ENCODE measurements at regions not wholly inside any gene's neighbourhood (a gene's known extent, or its start where the extent isn't known, plus 50 kb on each side); places are given as distances from the start of the nearest gene placed in this dataset.

DNA sequence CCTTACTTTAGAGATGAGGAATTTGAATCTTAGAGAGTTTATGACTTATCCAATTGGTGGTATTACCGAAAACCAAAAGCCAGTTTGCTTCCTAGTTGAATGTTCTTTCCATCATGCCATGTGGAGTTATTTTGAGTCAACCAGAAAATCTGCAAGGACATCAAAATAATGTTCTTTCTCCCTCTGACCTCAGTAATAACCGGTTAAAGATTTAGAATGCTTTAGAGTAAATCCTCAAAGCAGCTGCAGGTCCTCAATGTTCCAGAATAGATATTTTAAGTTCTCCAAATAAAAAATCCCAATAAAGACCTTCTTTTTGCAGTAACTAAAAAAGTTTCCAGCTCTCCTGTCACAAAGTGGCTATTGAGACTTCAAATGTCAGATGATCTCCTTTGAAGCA lies 396.6 kb downstream of the ADAMTS20 start:
- TF ChIP-seq, protein P1, sequence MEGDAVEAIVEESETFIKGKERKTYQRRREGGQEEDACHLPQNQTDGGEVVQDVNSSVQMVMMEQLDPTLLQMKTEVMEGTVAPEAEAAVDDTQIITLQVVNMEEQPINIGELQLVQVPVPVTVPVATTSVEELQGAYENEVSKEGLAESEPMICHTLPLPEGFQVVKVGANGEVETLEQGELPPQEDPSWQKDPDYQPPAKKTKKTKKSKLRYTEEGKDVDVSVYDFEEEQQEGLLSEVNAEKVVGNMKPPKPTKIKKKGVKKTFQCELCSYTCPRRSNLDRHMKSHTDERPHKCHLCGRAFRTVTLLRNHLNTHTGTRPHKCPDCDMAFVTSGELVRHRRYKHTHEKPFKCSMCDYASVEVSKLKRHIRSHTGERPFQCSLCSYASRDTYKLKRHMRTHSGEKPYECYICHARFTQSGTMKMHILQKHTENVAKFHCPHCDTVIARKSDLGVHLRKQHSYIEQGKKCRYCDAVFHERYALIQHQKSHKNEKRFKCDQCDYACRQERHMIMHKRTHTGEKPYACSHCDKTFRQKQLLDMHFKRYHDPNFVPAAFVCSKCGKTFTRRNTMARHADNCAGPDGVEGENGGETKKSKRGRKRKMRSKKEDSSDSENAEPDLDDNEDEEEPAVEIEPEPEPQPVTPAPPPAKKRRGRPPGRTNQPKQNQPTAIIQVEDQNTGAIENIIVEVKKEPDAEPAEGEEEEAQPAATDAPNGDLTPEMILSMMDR (IDR thresholded peaks at IDR 0.05; ENCODE audit: insufficient read depth, low read length) = no peak
- TF ChIP-seq, protein P2, sequence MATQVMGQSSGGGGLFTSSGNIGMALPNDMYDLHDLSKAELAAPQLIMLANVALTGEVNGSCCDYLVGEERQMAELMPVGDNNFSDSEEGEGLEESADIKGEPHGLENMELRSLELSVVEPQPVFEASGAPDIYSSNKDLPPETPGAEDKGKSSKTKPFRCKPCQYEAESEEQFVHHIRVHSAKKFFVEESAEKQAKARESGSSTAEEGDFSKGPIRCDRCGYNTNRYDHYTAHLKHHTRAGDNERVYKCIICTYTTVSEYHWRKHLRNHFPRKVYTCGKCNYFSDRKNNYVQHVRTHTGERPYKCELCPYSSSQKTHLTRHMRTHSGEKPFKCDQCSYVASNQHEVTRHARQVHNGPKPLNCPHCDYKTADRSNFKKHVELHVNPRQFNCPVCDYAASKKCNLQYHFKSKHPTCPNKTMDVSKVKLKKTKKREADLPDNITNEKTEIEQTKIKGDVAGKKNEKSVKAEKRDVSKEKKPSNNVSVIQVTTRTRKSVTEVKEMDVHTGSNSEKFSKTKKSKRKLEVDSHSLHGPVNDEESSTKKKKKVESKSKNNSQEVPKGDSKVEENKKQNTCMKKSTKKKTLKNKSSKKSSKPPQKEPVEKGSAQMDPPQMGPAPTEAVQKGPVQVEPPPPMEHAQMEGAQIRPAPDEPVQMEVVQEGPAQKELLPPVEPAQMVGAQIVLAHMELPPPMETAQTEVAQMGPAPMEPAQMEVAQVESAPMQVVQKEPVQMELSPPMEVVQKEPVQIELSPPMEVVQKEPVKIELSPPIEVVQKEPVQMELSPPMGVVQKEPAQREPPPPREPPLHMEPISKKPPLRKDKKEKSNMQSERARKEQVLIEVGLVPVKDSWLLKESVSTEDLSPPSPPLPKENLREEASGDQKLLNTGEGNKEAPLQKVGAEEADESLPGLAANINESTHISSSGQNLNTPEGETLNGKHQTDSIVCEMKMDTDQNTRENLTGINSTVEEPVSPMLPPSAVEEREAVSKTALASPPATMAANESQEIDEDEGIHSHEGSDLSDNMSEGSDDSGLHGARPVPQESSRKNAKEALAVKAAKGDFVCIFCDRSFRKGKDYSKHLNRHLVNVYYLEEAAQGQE (IDR thresholded peaks at IDR 0.05; ENCODE audit: insufficient replicate concordance, low read depth) = no peak
- TF ChIP-seq POLR2AphosphoS5 (IDR thresholded peaks at IDR 0.05; ENCODE audit: low read depth) = no peak

All from HL-60 (cell line).